ENCODE measurements at regions not wholly inside any gene's neighbourhood (a gene's known extent, or its start where the extent isn't known, plus 50 kb on each side); places are given as distances from the start of the nearest gene placed in this dataset.

- TF ChIP-seq CTCF (IDR thresholded peaks at IDR 0.05) (no peak), POLR2A (IDR thresholded peaks at IDR 0.05) (no peak), EP300 (IDR thresholded peaks at IDR 0.05) (no peak)
These were observed 244.9 kb upstream of the KCNN2 start for GRCh38 chr5:114116981-114117380.

All from ovary (tissue), 3 donors.